SK-N-SH (cell line): ENCODE measurements at regions not wholly inside any gene's neighbourhood (a gene's known extent, or its start where the extent isn't known, plus 50 kb on each side); places are given as distances from the start of the nearest gene placed in this dataset.

ENCODE experiments used
- CTCF ChIP-seq: fragments of 200-600 bp; sonication (generic); IDR thresholded peaks from 2 replicates; pipeline ENCODE4 v1.6.1; 2017; ENCODE audit warnings: antibody characterized with exemption, mild to moderate bottlenecking, moderate library complexity
- EZH2phosphoT487 ChIP-seq: fragments of 200-600 bp; sonication (generic); IDR thresholded peaks from 2 replicates; pipeline ENCODE4 v1.6.1; 2017; ENCODE audit warnings: low read depth, mixed run types, mild to moderate bottlenecking, antibody characterized with exemption, moderate library complexity, borderline replicate concordance
- GATA2 ChIP-seq: sonication (generic); formaldehyde crosslinking; IDR thresholded peaks from 2 replicates; pipeline ENCODE4 v1.5.0; 2020; ENCODE audit warnings: mild to moderate bottlenecking, missing genetic modification reagents
- RAD21 ChIP-seq: IDR thresholded peaks from 2 replicates; pipeline ENCODE4 v1.6.1; 2012; ENCODE audit warnings: mild to moderate bottlenecking, low read length
- SIN3A ChIP-seq: IDR thresholded peaks from 2 replicates; pipeline ENCODE4 v1.6.1; 2012; ENCODE audit warnings: low read depth, mild to moderate bottlenecking, low read length, moderate library complexity, borderline replicate concordance
- TF ChIP-seq, protein P1 (sequence below): IDR thresholded peaks from 2 replicates; pipeline ENCODE4 v1.6.1; 2012; ENCODE audit warnings: mild to moderate bottlenecking, low read depth, low read length, moderate library complexity

GRCh38 chr9:103355000-103355399 lies 359.9 kb downstream of the CYLC2 start:
- TF ChIP-seq, protein P1, sequence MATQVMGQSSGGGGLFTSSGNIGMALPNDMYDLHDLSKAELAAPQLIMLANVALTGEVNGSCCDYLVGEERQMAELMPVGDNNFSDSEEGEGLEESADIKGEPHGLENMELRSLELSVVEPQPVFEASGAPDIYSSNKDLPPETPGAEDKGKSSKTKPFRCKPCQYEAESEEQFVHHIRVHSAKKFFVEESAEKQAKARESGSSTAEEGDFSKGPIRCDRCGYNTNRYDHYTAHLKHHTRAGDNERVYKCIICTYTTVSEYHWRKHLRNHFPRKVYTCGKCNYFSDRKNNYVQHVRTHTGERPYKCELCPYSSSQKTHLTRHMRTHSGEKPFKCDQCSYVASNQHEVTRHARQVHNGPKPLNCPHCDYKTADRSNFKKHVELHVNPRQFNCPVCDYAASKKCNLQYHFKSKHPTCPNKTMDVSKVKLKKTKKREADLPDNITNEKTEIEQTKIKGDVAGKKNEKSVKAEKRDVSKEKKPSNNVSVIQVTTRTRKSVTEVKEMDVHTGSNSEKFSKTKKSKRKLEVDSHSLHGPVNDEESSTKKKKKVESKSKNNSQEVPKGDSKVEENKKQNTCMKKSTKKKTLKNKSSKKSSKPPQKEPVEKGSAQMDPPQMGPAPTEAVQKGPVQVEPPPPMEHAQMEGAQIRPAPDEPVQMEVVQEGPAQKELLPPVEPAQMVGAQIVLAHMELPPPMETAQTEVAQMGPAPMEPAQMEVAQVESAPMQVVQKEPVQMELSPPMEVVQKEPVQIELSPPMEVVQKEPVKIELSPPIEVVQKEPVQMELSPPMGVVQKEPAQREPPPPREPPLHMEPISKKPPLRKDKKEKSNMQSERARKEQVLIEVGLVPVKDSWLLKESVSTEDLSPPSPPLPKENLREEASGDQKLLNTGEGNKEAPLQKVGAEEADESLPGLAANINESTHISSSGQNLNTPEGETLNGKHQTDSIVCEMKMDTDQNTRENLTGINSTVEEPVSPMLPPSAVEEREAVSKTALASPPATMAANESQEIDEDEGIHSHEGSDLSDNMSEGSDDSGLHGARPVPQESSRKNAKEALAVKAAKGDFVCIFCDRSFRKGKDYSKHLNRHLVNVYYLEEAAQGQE, result no peak
- no peak for TF ChIP-seq EZH2phosphoT487
- TF ChIP-seq CTCF, result no peak
- TF ChIP-seq SIN3A, result no peak
- TF ChIP-seq GATA2 (CRISPR knock-in tag), result no peak
- no peak for TF ChIP-seq RAD21
